ENCODE measurements at regions not wholly inside any gene's neighbourhood (a gene's known extent, or its start where the extent isn't known, plus 50 kb on each side); places are given as distances from the start of the nearest gene placed in this dataset.

GRCh38 chr5:158368686-158369085 is 509.7 kb upstream of the CLINT1 start:
- no peak for TF ChIP-seq EZH2phosphoT487 (IDR thresholded peaks at IDR 0.05; ENCODE audit: low read depth, severe bottlenecking, unreplicated experiment)
- TF ChIP-seq CTCF (IDR thresholded peaks at IDR 0.05; ENCODE audit: poor library complexity) = no peak
